Fibroblast of lung (primary cell): ENCODE measurements at regions not wholly inside any gene's neighbourhood (a gene's known extent, or its start where the extent isn't known, plus 50 kb on each side); places are given as distances from the start of the nearest gene placed in this dataset.
A peak's percentile ranks its signal among the peaks of the same experiment; 100 is the strongest.

Source experiments
- DNase-seq, 2 donors: peaks; one replicate each; pipeline versions ENCODE4 v3.0.0 to v3.0.0-alpha.2; 2010; ENCODE audit warnings: low read depth in 2 of 2
- H2AFZ ChIP-seq: 2 replicates; pipeline ENCODE4 v1.5.1; 2012; ENCODE audit warnings: low read length, control low read depth, inconsistent platforms
- H3K27ac ChIP-seq: 2 replicates; pipeline ENCODE4 v1.5.1; 2011; ENCODE audit warnings: low read length, control low read depth; ENCODE audit not compliant: insufficient read depth
- H3K27me3 ChIP-seq: 2 replicates; pipeline ENCODE4 v1.5.1; 2011; ENCODE audit warnings: mild to moderate bottlenecking, low read length; ENCODE audit not compliant: control insufficient read depth, insufficient read depth
- H3K36me3 ChIP-seq: 2 replicates; pipeline ENCODE4 v1.5.1; 2011; ENCODE audit warnings: low read length; ENCODE audit not compliant: control insufficient read depth, insufficient read depth
- H3K4me1 ChIP-seq: 2 replicates; pipeline ENCODE4 v1.5.1; 2011; ENCODE audit warnings: low read length; ENCODE audit not compliant: control insufficient read depth, insufficient read depth; ENCODE audit errors: extremely low read depth
- H3K4me2 ChIP-seq: 2 replicates; pipeline ENCODE4 v1.5.1; 2011; ENCODE audit warnings: low read length, control low read depth; ENCODE audit not compliant: insufficient read depth; ENCODE audit errors: extremely low read depth
- H3K4me3 ChIP-seq, 4 experiments: fragments of 200-600 bp in 1 of 4; sonication (generic) in 1 of 4; replicated peaks in 1 of 4; 2 replicates each; pipeline ENCODE4 v1.5.1; 2011 to 2016; ENCODE audit warnings: low read length in 4 of 4, low read depth in 3 of 4, mild to moderate bottlenecking in 3 of 4, control low read depth in 2 of 4, inconsistent platforms in 1 of 4, mixed read lengths in 1 of 4; ENCODE audit not compliant: insufficient read depth in 1 of 4; ENCODE audit errors: control extremely low read depth in 1 of 4
- H3K79me2 ChIP-seq: 2 replicates; pipeline ENCODE4 v1.5.1; 2012; ENCODE audit warnings: mild to moderate bottlenecking, low read length, inconsistent platforms; ENCODE audit not compliant: control insufficient read depth, insufficient read depth
- H3K9ac ChIP-seq: 2 replicates; pipeline ENCODE4 v1.5.1; 2011; ENCODE audit warnings: mild to moderate bottlenecking, low read length, control low read depth; ENCODE audit not compliant: insufficient read depth
- H3K9me3 ChIP-seq: 2 replicates; pipeline ENCODE4 v1.5.1; 2012; ENCODE audit warnings: low read depth, low read length; ENCODE audit not compliant: control insufficient read depth, insufficient read depth
- H4K20me1 ChIP-seq: 2 replicates; pipeline ENCODE4 v1.5.1; 2011; ENCODE audit warnings: low read length; ENCODE audit not compliant: control insufficient read depth, insufficient read depth; ENCODE audit errors: extremely low read depth
- CTCF ChIP-seq, 2 donors: IDR thresholded peaks in 1 of 2; conservative IDR thresholded peaks in 1 of 2; 1 replicate in 1 of 2; 2 replicates in 1 of 2; pipeline ENCODE4 v1.5.1; 2011 to 2012; ENCODE audit warnings: low read length in 2 of 2, control low read depth in 1 of 2, inconsistent platforms in 1 of 2, low read depth in 1 of 2, mild to moderate bottlenecking in 1 of 2
- EZH2 ChIP-seq: IDR thresholded peaks from 2 replicates; pipeline ENCODE4 v1.5.1; 2012; ENCODE audit warnings: low read length, control low read depth, mild to moderate bottlenecking; ENCODE audit errors: missing control alignments

DNA sequence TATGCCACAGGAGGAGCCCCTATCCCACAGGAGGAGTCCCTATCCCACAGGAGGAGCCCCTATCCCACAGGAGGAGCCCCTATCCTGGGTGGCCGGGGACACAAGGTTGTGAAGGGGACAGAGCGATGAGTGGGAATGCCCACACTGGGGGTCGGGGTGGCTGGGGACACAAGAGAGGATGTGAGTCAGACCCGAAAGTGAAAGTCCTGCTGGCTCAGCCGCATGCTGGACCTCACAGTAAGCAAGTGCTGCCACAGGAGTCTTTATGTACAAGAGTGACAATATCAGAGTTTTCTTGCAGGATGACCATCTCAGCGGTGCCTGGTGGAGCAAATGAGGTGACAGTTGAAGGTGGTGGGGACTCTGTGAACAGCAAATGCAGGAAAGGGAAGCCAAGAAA lies 93.7 kb downstream of the PSMB1 start:
- H3K27ac ChIP-seq, result no peak overlapping the region
- H2AFZ ChIP-seq, result no peak overlapping the region
- no peaks in the 10 kb centered on the region for H3K4me1 ChIP-seq
- H3K4me2 ChIP-seq, result peak overlapping the region; percentile 62
- H3K4me3 ChIP-seq, result peak overlapping the region in 3 of 4 experiments; percentile 22 to 54 (median 24)
- TF ChIP-seq EZH2 (no peak), CTCF (conservative IDR thresholded peaks at IDR 0.05 in 1 of 2, IDR thresholded peaks at IDR 0.05 in 1 of 2; ENCODE audit: low read depth in 1 of 2, low read length in 2 of 2) (no peak)
- no peaks in the 10 kb centered on the region for H3K27me3 ChIP-seq
- no peaks in the 10 kb centered on the region for H4K20me1 ChIP-seq
- peak; percentile 60 for DNase-seq
- no peaks in the 10 kb centered on the region for H3K36me3 ChIP-seq
- H3K79me2 ChIP-seq, result no peaks in the 10 kb centered on the region
- no peaks in the 10 kb centered on the region for H3K9me3 ChIP-seq
- no peak overlapping the region for H3K9ac ChIP-seq

- H3K9me3 ChIP-seq, result no peaks in the 10 kb centered on the region
- no peaks in the 10 kb centered on the region for H4K20me1 ChIP-seq
- H3K9ac ChIP-seq, result no peak overlapping the region
- no peaks in the 10 kb centered on the region for H3K4me1 ChIP-seq
- H3K36me3 ChIP-seq, result no peaks in the 10 kb centered on the region
- no peak for TF ChIP-seq CTCF (conservative IDR thresholded peaks at IDR 0.05 in 1 of 2, IDR thresholded peaks at IDR 0.05 in 1 of 2; ENCODE audit: low read depth in 1 of 2, low read length in 2 of 2)
- TF ChIP-seq EZH2, result no peak
- no peak overlapping the region for H2AFZ ChIP-seq
- DNase-seq, result no peak
- H3K27me3 ChIP-seq, result no peaks in the 10 kb centered on the region
- no peak overlapping the region for H3K27ac ChIP-seq
- no peak overlapping the region for H3K4me3 ChIP-seq
- H3K79me2 ChIP-seq, result no peaks in the 10 kb centered on the region
- H3K4me2 ChIP-seq, result no peak overlapping the region
Observed at GRCh38 chr6:170456886-170457698, 96.0 kb downstream of the PSMB1 start.
